BJ (cell line): ENCODE measurements at regions not wholly inside any gene's neighbourhood (a gene's known extent, or its start where the extent isn't known, plus 50 kb on each side); places are given as distances from the start of the nearest gene placed in this dataset.

Experiments used
- CTCF ChIA-PET: fragments of 350-600 bp; formaldehyde crosslinking; extraction: SDS; loops from one replicate; lab custom pipeline; 2021; ENCODE audit warnings: antibody characterized with exemption, inconsistent platforms; lab: Yijun Ruan, JAX
- POLR2A ChIA-PET: fragments of 300-600 bp; sonication (Branson Sonifier 250); formaldehyde crosslinking; extraction: SDS; loops from one replicate; lab custom pipeline; 2021; ENCODE audit warnings: antibody characterized with exemption; lab: Charles Lee
- DNase-seq: peaks from one replicate; pipeline ENCODE4 v3.0.0-alpha.2; 2011; ENCODE audit warnings: low read depth
- H3K27me3 ChIP-seq: 2 replicates; pipeline ENCODE4 v1.6.0; 2011; ENCODE audit warnings: low read length; ENCODE audit not compliant: control insufficient read depth, insufficient read depth
- H3K36me3 ChIP-seq: 2 replicates; pipeline ENCODE4 v1.5.1; 2011; ENCODE audit warnings: low read length; ENCODE audit not compliant: control insufficient read depth, insufficient read depth
- H3K4me3 ChIP-seq: 2 replicates; pipeline ENCODE4 v1.5.1; 2011; ENCODE audit warnings: low read depth, mild to moderate bottlenecking, control low read depth, low read length
- TF ChIP-seq, protein P1 (sequence below): IDR thresholded peaks from 2 replicates; pipeline ENCODE4 v1.5.1; 2011; ENCODE audit warnings: low read depth, mild to moderate bottlenecking, control low read depth, inconsistent platforms, low read length, moderate library complexity; ENCODE audit not compliant: insufficient read depth

DNA sequence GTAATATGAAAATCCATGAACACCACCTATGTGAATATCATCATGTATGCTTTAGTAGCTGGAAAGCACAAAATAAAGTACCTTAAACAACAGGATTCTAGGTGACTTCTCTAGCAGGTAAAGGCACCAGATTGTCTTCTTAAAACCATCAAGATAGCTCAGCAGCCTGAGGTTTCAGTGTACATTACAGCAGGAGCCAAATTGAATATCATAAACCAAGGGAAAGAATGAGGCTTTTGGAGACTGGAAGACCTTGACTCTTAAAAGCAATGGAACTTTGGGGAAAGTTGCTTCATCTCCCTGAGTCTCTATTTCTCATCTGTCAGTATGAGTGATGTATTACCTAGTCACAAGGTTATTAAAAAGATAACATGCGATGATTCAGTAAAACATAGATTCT, 429.7 kb upstream of the SPHKAP start:
- TF ChIP-seq, protein P1, sequence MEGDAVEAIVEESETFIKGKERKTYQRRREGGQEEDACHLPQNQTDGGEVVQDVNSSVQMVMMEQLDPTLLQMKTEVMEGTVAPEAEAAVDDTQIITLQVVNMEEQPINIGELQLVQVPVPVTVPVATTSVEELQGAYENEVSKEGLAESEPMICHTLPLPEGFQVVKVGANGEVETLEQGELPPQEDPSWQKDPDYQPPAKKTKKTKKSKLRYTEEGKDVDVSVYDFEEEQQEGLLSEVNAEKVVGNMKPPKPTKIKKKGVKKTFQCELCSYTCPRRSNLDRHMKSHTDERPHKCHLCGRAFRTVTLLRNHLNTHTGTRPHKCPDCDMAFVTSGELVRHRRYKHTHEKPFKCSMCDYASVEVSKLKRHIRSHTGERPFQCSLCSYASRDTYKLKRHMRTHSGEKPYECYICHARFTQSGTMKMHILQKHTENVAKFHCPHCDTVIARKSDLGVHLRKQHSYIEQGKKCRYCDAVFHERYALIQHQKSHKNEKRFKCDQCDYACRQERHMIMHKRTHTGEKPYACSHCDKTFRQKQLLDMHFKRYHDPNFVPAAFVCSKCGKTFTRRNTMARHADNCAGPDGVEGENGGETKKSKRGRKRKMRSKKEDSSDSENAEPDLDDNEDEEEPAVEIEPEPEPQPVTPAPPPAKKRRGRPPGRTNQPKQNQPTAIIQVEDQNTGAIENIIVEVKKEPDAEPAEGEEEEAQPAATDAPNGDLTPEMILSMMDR = no peak
- ChIA-PET POLR2A (interaction anchor here (0.7 kb wide), 1 partner anchor 17 kb away, joined by 4 read pairs; no protein-coding TSS in a partner anchor), CTCF (no interaction called here)

DNA sequence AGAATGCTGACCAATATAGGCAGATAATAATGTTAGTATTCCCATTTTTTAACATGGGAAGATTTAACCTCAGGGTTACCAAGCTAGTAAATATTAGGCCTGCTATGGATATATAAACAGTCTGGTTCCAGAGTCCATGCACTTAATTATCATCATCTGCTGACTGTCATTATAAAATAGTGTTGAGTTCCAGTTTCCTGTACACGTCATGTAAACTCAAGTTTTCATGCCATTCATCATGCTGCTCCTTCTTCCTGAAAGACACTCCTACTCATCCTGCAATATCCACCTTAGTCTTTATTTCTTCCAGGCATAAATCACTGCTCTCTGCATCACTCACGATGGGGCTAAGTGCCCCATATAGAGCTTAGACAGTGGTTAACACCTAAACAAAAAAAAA, 420.8 kb upstream of the SPHKAP start:
- TF ChIP-seq, protein P1 = no peak
- Histone ChIP-seq H3K27me3 (no peaks in the 10 kb centered on the region), H3K36me3 (no peaks in the 10 kb centered on the region), H3K4me3 (no peak overlapping the region)
- DNase-seq = peak; percentile 45
- CTCF ChIA-PET = no interaction called here
- POLR2A ChIA-PET = no interaction called here

More for the DNA sequence above, 429.7 kb upstream of the SPHKAP start:
- Histone ChIP-seq H3K36me3 (no peaks in the 10 kb centered on the region), H3K27me3 (no peaks in the 10 kb centered on the region), H3K4me3 (no peak overlapping the region)
- no peak for DNase-seq

DNA sequence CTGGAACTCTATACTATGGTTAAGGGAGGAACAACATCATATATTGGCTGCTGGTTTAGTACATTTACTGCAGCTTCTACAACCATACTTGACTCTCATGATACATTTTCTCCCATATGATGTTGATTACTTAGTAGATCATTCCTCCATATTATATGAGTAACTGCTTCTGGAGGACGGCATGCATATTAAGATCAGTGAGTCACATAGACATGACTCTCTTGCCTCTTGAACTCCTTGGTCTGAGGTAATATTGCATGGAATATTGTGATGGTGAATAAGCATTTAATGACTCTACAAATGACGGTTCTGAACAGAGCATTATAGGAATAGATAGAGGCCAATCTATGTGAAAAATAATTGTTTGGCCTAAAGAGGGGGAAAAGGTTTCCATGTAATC, 418.8 kb upstream of the SPHKAP start:
- TF ChIP-seq, protein P1 = no peak
- Histone ChIP-seq H3K36me3 (no peaks in the 10 kb centered on the region), H3K4me3 (no peak overlapping the region), H3K27me3 (no peaks in the 10 kb centered on the region)
- ChIA-PET CTCF (no interaction called here), POLR2A (no interaction called here)
- peak; percentile 78 for DNase-seq

DNA sequence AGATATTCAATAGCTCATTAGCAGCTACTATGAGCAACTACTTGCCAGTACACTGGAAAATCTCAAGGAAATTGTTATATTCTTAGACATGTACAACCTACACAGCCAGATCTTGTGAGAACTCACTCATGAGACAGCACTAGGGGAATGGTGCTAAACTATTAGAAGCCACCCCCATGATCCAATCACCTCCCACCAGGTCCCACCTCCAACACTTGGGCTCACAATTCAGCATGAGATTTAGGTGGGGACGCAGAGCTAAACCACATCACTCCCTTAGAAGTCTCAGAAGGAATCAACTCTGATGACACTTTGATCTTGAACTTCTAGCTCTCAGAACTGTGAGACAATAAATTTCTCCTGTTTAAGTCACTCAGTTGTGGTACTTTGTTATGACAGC, 418.3 kb upstream of the SPHKAP start:
- Histone ChIP-seq H3K4me3 (no peak overlapping the region), H3K27me3 (no peaks in the 10 kb centered on the region), H3K36me3 (no peaks in the 10 kb centered on the region)
- ChIA-PET CTCF (no interaction called here), POLR2A (no interaction called here)
- no peak for DNase-seq
- TF ChIP-seq, protein P1 = no peak

DNA sequence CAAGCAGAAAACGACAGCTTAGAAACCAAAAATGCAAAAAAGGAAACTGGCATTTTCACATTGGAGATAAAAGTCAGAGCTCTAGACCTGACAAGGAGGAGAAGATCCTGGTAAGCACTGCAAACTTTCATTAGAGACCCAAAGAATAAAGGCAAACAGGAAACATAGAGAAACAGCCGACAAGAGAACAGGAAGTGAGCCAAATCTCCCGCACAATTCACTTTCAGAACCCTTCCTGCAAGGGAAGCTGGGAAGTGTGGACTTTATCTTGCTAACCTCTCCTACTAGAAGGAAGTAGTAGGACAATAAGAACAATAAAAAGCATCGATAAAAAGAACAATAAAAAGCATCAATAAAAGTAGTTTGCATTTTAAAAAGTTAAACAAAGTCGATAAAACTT, 417.8 kb upstream of the SPHKAP start:
- TF ChIP-seq, protein P1 = no peak
- DNase-seq = no peak
- Histone ChIP-seq H3K4me3 (no peak overlapping the region), H3K27me3 (no peaks in the 10 kb centered on the region), H3K36me3 (no peaks in the 10 kb centered on the region)
- ChIA-PET CTCF (no interaction called here), POLR2A (no interaction called here)
